ENCODE measurements at regions not wholly inside any gene's neighbourhood (a gene's known extent, or its start where the extent isn't known, plus 50 kb on each side); places are given as distances from the start of the nearest gene placed in this dataset.

- TF ChIP-seq CTCF (conservative IDR thresholded peaks at IDR 0.05; ENCODE audit: control insufficient read depth, insufficient read depth, low read depth, low read length): peak; percentile 56
- DNase-seq (ENCODE audit: low read depth): peak; percentile 63
- H3K4me3 ChIP-seq (ENCODE audit: control insufficient read depth, low read depth, low read length): no peak overlapping the region
These were observed 231.2 kb downstream of the ETNK1 start for GRCh38 chr12:22856178-22856577.

GRCh38 chr12:22858849-22859570, 234.0 kb downstream of the ETNK1 start:
- TF ChIP-seq CTCF (conservative IDR thresholded peaks at IDR 0.05; ENCODE audit: control insufficient read depth, insufficient read depth, low read depth, low read length): no peak
- H3K4me3 ChIP-seq (ENCODE audit: control insufficient read depth, low read depth, low read length): no peak overlapping the region
- DNase-seq (ENCODE audit: low read depth): peak; percentile 85

GRCh38 chr12:22860926-22861325, 236.0 kb downstream of the ETNK1 start:
- no peak for TF ChIP-seq CTCF (conservative IDR thresholded peaks at IDR 0.05; ENCODE audit: control insufficient read depth, insufficient read depth, low read depth, low read length)
- DNase-seq (ENCODE audit: low read depth): no peak
- H3K4me3 ChIP-seq (ENCODE audit: control insufficient read depth, low read depth, low read length): no peak overlapping the region

GRCh38 chr12:22865822-22866221, 240.9 kb downstream of the ETNK1 start:
- DNase-seq (ENCODE audit: low read depth): no peak
- no peak overlapping the region for H3K4me3 ChIP-seq (ENCODE audit: control insufficient read depth, low read depth, low read length)
- no peak for TF ChIP-seq CTCF (conservative IDR thresholded peaks at IDR 0.05; ENCODE audit: control insufficient read depth, insufficient read depth, low read depth, low read length)

GRCh38 chr12:22866406-22866805, 241.4 kb downstream of the ETNK1 start:
- DNase-seq (ENCODE audit: low read depth): peak; percentile 7
- no peak overlapping the region for H3K4me3 ChIP-seq (ENCODE audit: control insufficient read depth, low read depth, low read length)
- TF ChIP-seq CTCF (conservative IDR thresholded peaks at IDR 0.05; ENCODE audit: control insufficient read depth, insufficient read depth, low read depth, low read length): no peak

- H3K4me3 ChIP-seq (ENCODE audit: control insufficient read depth, low read depth, low read length): no peak overlapping the region
- DNase-seq (ENCODE audit: low read depth): peak; percentile 27
- TF ChIP-seq CTCF (conservative IDR thresholded peaks at IDR 0.05; ENCODE audit: control insufficient read depth, insufficient read depth, low read depth, low read length): no peak
These were observed 249.2 kb downstream of the ETNK1 start for GRCh38 chr12:22874151-22874550.

All from fibroblast of mammary gland (primary cell).